ENCODE measurements at regions not wholly inside any gene's neighbourhood (a gene's known extent, or its start where the extent isn't known, plus 50 kb on each side); places are given as distances from the start of the nearest gene placed in this dataset.
A peak's percentile ranks its signal among the peaks of the same experiment; 100 is the strongest.

DNA sequence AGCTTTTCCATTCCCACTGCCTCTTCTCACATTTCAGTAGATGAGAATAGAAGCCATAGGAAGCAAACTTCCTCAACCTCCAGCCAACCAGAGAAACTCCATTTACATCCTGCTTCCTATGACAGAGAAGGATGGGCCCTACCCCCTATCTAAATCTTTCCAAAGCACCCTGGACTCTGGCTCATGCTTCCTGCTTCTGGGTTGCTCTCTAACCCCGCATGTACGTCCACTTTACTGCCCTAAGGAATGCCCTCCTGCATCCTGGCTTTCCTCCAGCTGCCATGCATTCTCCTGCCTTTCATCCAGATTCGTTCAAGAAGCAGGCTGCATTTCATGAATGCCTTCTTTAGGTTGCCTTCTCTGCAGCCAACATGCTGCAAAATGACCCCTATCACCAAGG lies 91.9 kb downstream of the FAM217A start:
- BruUV-seq (replicated peaks), result no TSS peak
- intact Hi-C loops (cut with micrococcal nuclease), result no loop called here
- no peaks in the 10 kb centered on the region for H3K36me3 Mint-ChIP-seq (ENCODE audit: insufficient read depth, unreplicated experiment)
- TF ChIP-seq, protein P1, sequence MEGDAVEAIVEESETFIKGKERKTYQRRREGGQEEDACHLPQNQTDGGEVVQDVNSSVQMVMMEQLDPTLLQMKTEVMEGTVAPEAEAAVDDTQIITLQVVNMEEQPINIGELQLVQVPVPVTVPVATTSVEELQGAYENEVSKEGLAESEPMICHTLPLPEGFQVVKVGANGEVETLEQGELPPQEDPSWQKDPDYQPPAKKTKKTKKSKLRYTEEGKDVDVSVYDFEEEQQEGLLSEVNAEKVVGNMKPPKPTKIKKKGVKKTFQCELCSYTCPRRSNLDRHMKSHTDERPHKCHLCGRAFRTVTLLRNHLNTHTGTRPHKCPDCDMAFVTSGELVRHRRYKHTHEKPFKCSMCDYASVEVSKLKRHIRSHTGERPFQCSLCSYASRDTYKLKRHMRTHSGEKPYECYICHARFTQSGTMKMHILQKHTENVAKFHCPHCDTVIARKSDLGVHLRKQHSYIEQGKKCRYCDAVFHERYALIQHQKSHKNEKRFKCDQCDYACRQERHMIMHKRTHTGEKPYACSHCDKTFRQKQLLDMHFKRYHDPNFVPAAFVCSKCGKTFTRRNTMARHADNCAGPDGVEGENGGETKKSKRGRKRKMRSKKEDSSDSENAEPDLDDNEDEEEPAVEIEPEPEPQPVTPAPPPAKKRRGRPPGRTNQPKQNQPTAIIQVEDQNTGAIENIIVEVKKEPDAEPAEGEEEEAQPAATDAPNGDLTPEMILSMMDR (IDR thresholded peaks at IDR 0.05; ENCODE audit: unreplicated experiment), result no peak
- H3K9me3 Mint-ChIP-seq (ENCODE audit: unreplicated experiment), result no peaks in the 10 kb centered on the region
- ChIA-PET POLR2A (interaction anchor here (0.6 to 1.3 kb wide), 4 partner anchors 35 to 235 kb away, joined by 3 to 4 read pairs (median 3); partner anchors contain the start of gene FAM50B), CTCF (interaction anchor here (1.0 to 1.5 kb wide), 3 partner anchors 38 to 244 kb away, joined by 3 to 4 read pairs (median 3); no protein-coding TSS in a partner anchor)
- no peaks in the 10 kb centered on the region for H3K27me3 Mint-ChIP-seq (ENCODE audit: insufficient read depth, unreplicated experiment)
- H3K4me3 Mint-ChIP-seq (ENCODE audit: unreplicated experiment), result no peak overlapping the region
- DNase-seq (ENCODE audit: unreplicated experiment), result no peak
- H3K4me1 Mint-ChIP-seq (ENCODE audit: insufficient read depth, unreplicated experiment), result peaks cover 16% of the 10 kb centered on the region
- peak overlapping the region; percentile 1 for H3K27ac Mint-ChIP-seq (ENCODE audit: low read depth, unreplicated experiment)

DNA sequence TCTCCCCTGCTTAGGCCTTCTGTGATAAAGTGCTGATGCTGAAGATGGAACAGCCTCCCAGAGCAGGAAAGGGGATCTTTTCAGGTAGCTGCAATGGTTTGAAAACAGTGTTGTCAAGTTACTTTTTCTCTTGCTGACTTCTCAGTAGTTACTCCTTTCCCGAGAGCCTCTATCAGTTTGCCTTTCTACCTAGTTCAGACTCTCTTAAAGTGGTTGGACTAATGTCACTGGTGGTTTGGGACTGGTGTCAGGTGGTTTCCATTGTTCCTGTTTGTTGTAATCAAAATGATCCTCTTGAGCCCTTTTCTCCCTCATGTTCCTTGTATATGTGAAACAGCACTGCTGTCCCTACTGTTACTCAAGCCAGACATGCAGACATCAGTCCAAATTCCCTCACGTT lies 91.4 kb downstream of the FAM217A start:
- ChIA-PET CTCF (interaction anchor here (3.7 kb wide), 1 partner anchor 10 kb away, joined by 20 read pairs; no protein-coding TSS in a partner anchor), POLR2A (no interaction called here)
- peaks cover 16% of the 10 kb centered on the region for H3K4me1 Mint-ChIP-seq (ENCODE audit: insufficient read depth, unreplicated experiment)
- no peak overlapping the region for H3K27ac Mint-ChIP-seq (ENCODE audit: low read depth, unreplicated experiment)
- H3K4me3 Mint-ChIP-seq (ENCODE audit: unreplicated experiment), result no peak overlapping the region
- no peak for DNase-seq (ENCODE audit: unreplicated experiment)
- H3K27me3 Mint-ChIP-seq (ENCODE audit: insufficient read depth, unreplicated experiment), result no peaks in the 10 kb centered on the region
- H3K36me3 Mint-ChIP-seq (ENCODE audit: insufficient read depth, unreplicated experiment), result no peaks in the 10 kb centered on the region
- H3K9me3 Mint-ChIP-seq (ENCODE audit: unreplicated experiment), result no peaks in the 10 kb centered on the region
- TF ChIP-seq, protein P1 (IDR thresholded peaks at IDR 0.05; ENCODE audit: unreplicated experiment), result no peak
- BruUV-seq (replicated peaks), result no TSS peak
- intact Hi-C loops (cut with micrococcal nuclease), result no loop called here

DNA sequence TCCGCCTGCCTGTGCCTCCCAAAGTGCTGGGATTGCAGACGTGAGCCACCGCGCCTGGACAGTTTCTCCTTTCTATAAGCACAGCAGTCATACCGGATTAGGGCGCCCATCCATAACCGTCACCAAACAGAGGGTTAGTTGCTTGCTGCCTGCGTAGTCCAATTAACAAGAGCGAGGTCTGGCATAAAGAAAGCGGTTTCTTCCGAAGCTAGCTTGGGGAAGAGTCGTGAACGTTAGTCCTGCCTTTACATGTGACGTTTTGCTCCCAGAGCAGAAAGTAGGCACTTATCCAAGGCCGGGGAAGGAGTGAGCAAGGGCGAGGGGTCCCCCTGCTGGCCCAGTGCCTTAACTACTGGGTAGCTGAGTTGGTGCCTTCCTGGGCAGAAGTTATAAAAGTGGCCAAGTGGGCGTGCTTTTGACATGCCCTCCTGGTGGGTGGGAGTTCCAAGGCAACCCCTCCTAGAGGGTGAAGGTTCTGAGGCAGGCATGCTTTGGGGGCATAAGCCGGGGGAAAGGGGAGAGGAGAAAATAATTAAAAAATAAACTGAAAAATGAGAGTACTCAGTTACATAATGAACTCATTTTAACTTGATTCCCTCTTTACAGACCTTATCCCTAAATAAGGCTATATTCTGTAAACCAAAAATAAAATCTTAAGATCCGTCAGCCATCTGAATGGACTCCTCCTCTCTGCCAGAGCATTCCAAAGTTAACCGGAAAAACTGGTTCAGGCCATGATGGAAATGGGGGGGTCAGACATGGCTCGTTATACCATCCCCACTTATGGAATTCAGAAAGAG lies 88.0 kb downstream of the FAM217A start:
- no peaks in the 10 kb centered on the region for H3K36me3 Mint-ChIP-seq (ENCODE audit: insufficient read depth, unreplicated experiment)
- peak overlapping the region; percentile 62 for H3K4me3 Mint-ChIP-seq (ENCODE audit: unreplicated experiment)
- H3K9me3 Mint-ChIP-seq (ENCODE audit: unreplicated experiment), result no peaks in the 10 kb centered on the region
- TF ChIP-seq, protein P1 (IDR thresholded peaks at IDR 0.05; ENCODE audit: unreplicated experiment), result peak; percentile 77
- H3K4me1 Mint-ChIP-seq (ENCODE audit: insufficient read depth, unreplicated experiment), result peaks cover 16% of the 10 kb centered on the region
- ChIA-PET POLR2A (interaction anchor here (0.6 to 2.5 kb wide), 7 partner anchors 18 to 248 kb away, joined by 3 to 16 read pairs (median 3); partner anchors contain the start of gene FAM50B), CTCF (interaction anchor here (0.5 to 3.7 kb wide), 18 partner anchors 13 to 248 kb away, joined by 3 to 20 read pairs (median 4); partner anchors contain the start of gene FAM50B)
- peak; percentile 87 for DNase-seq (ENCODE audit: unreplicated experiment)
- intact Hi-C loops (cut with micrococcal nuclease), result loop anchor here (1.0 to 5.0 kb wide), 4 partner anchors 142 to 249 kb away; partner anchors contain the start of genes FAM50B and PXDC1
- BruUV-seq (replicated peaks), result no TSS peak
- no peaks in the 10 kb centered on the region for H3K27me3 Mint-ChIP-seq (ENCODE audit: insufficient read depth, unreplicated experiment)
- H3K27ac Mint-ChIP-seq (ENCODE audit: low read depth, unreplicated experiment), result peak overlapping the region; percentile 43

DNA sequence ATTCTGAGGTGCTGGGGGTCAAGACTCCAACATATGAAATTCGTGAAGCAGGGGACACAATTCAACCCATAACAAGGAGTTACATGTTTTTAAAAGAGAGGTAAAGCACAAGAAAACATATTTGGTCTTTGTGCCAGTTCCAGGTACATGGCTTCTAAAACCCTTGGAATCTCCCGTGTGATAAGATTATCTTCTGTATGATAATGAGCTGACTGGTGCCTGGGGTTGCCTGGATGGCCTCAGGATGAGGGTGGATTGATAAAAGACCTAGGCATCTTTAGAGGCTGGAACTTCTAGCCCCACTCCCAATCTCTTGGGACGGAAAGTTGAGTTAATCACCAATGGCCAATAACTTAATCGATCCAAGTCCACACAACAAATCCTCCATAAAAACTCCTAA lies 87.0 kb downstream of the FAM217A start:
- no peak overlapping the region for H3K27ac Mint-ChIP-seq (ENCODE audit: low read depth, unreplicated experiment)
- H3K4me3 Mint-ChIP-seq (ENCODE audit: unreplicated experiment), result no peak overlapping the region
- BruUV-seq (replicated peaks), result no TSS peak
- ChIA-PET CTCF (interaction anchor here (0.6 to 1.9 kb wide), 3 partner anchors 59 to 143 kb away, joined by 3 to 12 read pairs (median 3); partner anchors contain the start of gene FAM50B), POLR2A (interaction anchor here (0.6 to 1.2 kb wide), 2 partner anchors 72 to 143 kb away, joined by 3 read pairs; partner anchors contain the start of gene FAM50B)
- peaks cover 14% of the 10 kb centered on the region for H3K4me1 Mint-ChIP-seq (ENCODE audit: insufficient read depth, unreplicated experiment)
- H3K36me3 Mint-ChIP-seq (ENCODE audit: insufficient read depth, unreplicated experiment), result no peaks in the 10 kb centered on the region
- TF ChIP-seq, protein P1 (IDR thresholded peaks at IDR 0.05; ENCODE audit: unreplicated experiment), result no peak
- H3K27me3 Mint-ChIP-seq (ENCODE audit: insufficient read depth, unreplicated experiment), result no peaks in the 10 kb centered on the region
- intact Hi-C loops (cut with micrococcal nuclease), result loop anchor here (2.0 to 5.0 kb wide), 3 partner anchors 143 to 241 kb away; partner anchors contain the start of genes FAM50B and PXDC1
- no peaks in the 10 kb centered on the region for H3K9me3 Mint-ChIP-seq (ENCODE audit: unreplicated experiment)
- no peak for DNase-seq (ENCODE audit: unreplicated experiment)

Data from MCF 10A (cell line).